ENCODE measurements at regions not wholly inside any gene's neighbourhood (a gene's known extent, or its start where the extent isn't known, plus 50 kb on each side); places are given as distances from the start of the nearest gene placed in this dataset.

DNA sequence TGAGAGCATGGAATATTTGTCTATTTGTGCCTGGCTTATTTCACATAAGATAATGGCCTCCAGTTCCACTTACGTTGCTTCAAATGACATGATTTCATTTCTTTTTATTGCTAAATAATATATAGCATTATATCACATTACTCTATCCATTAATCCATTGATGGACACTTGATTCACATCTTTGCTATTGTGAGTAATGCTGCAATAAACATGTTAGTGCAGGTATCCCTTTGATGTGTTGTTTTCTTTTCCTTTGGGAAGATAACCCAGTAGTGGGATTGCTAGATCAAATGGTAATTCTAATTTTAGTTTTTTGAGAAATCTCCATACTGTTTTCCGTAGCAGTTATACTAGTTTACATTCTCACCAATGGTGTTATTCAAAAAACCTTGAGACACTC, 1343.3 kb upstream of the TMEFF2 start:
- Histone ChIP-seq H3K27ac (ENCODE audit: low read depth, low read length, poor library complexity, severe bottlenecking) (no peak overlapping the region), H3K36me3 (ENCODE audit: insufficient read depth, low read length, poor library complexity, severe bottlenecking) (no peaks in the 10 kb centered on the region), H3K9me3 (ENCODE audit: low read depth, low read length, poor library complexity, severe bottlenecking) (no peaks in the 10 kb centered on the region), H3K4me1 (ENCODE audit: insufficient read depth, low read length, poor library complexity, severe bottlenecking) (no peaks in the 10 kb centered on the region), H3K27me3 (replicated peaks; ENCODE audit: insufficient read depth, low read depth, low read length, poor library complexity) (no peaks in the 10 kb centered on the region), H3K4me3 (ENCODE audit: low read depth, low read length, poor library complexity, severe bottlenecking) (no peak overlapping the region)
- no peak for DNase-seq (ENCODE audit: low spot score)
- CTCF ChIA-PET = no interaction called here
- POLR2A ChIA-PET (ENCODE audit: low non-redundant PET) = no interaction called here
- intact Hi-C loops (cut with micrococcal nuclease; ENCODE audit: unreplicated experiment) = no loop called here
- no peak for TF ChIP-seq EZH2 (IDR thresholded peaks at IDR 0.05; ENCODE audit: borderline replicate concordance, low read depth, low read length, poor library complexity, severe bottlenecking)
- TF ChIP-seq, protein P1, sequence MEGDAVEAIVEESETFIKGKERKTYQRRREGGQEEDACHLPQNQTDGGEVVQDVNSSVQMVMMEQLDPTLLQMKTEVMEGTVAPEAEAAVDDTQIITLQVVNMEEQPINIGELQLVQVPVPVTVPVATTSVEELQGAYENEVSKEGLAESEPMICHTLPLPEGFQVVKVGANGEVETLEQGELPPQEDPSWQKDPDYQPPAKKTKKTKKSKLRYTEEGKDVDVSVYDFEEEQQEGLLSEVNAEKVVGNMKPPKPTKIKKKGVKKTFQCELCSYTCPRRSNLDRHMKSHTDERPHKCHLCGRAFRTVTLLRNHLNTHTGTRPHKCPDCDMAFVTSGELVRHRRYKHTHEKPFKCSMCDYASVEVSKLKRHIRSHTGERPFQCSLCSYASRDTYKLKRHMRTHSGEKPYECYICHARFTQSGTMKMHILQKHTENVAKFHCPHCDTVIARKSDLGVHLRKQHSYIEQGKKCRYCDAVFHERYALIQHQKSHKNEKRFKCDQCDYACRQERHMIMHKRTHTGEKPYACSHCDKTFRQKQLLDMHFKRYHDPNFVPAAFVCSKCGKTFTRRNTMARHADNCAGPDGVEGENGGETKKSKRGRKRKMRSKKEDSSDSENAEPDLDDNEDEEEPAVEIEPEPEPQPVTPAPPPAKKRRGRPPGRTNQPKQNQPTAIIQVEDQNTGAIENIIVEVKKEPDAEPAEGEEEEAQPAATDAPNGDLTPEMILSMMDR (conservative IDR thresholded peaks at IDR 0.05; ENCODE audit: low read depth, low read length) = no peak
- no TSS peak for BruUV-seq (replicated peaks)

DNA sequence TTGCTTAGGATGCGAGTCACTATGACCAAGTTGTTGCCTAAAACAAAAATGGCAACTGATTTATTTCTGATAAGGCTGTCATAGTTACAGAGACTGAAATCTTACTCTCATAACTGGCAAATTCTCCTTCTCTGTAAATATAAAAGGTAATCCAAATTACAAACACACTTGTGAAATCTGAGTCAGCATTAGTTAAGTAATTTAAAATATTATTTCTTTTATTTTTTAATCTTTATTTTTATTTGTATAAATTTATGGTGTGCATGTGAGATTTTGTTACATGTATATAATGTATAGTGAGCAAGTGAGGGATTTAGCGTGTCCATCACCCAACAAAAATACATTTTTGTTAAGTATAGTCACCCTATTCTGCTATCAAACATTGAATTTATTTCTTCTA, 1342.8 kb upstream of the TMEFF2 start:
- BruUV-seq (replicated peaks) = no TSS peak
- Histone ChIP-seq H3K36me3 (ENCODE audit: insufficient read depth, low read length, poor library complexity, severe bottlenecking) (no peaks in the 10 kb centered on the region), H3K4me3 (ENCODE audit: low read depth, low read length, poor library complexity, severe bottlenecking) (no peak overlapping the region), H3K27me3 (replicated peaks; ENCODE audit: insufficient read depth, low read depth, low read length, poor library complexity) (no peaks in the 10 kb centered on the region), H3K9me3 (ENCODE audit: low read depth, low read length, poor library complexity, severe bottlenecking) (no peaks in the 10 kb centered on the region), H3K4me1 (ENCODE audit: insufficient read depth, low read length, poor library complexity, severe bottlenecking) (no peaks in the 10 kb centered on the region), H3K27ac (ENCODE audit: low read depth, low read length, poor library complexity, severe bottlenecking) (no peak overlapping the region)
- CTCF ChIA-PET = no interaction called here
- DNase-seq (ENCODE audit: low spot score) = no peak
- POLR2A ChIA-PET (ENCODE audit: low non-redundant PET) = no interaction called here
- intact Hi-C loops (cut with micrococcal nuclease; ENCODE audit: unreplicated experiment) = no loop called here
- TF ChIP-seq EZH2 (IDR thresholded peaks at IDR 0.05; ENCODE audit: borderline replicate concordance, low read depth, low read length, poor library complexity, severe bottlenecking) = no peak
- TF ChIP-seq, protein P1 (conservative IDR thresholded peaks at IDR 0.05; ENCODE audit: low read depth, low read length) = no peak

DNA sequence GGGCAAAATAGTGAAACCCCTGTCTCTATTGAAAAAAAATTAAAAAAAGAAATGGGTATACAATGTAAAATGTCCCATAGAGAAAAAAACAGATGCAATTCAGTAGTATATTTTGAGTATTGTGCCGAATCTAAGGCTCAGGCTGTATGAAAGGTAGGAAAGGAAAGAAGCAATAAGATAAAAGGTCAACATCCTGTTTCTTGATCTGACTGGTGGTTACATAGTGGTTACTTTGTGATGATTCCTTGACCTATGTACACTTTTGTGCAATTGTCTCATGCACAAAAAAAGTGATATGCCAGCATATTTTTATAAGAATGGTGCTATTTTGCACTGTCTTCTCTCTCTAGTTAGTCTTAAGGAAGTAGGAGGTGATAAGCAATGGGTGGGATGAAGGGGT, 1333.7 kb upstream of the TMEFF2 start:
- no peak for TF ChIP-seq EZH2 (IDR thresholded peaks at IDR 0.05; ENCODE audit: borderline replicate concordance, low read depth, low read length, poor library complexity, severe bottlenecking)
- TF ChIP-seq, protein P1 (conservative IDR thresholded peaks at IDR 0.05; ENCODE audit: low read depth, low read length) = no peak
- intact Hi-C loops (cut with micrococcal nuclease; ENCODE audit: unreplicated experiment) = no loop called here
- H3K27me3 ChIP-seq (replicated peaks; ENCODE audit: insufficient read depth, low read depth, low read length, poor library complexity) = no peaks in the 10 kb centered on the region
- BruUV-seq (replicated peaks) = no TSS peak
- H3K9me3 ChIP-seq (ENCODE audit: low read depth, low read length, poor library complexity, severe bottlenecking) = no peaks in the 10 kb centered on the region
- H3K4me1 ChIP-seq (ENCODE audit: insufficient read depth, low read length, poor library complexity, severe bottlenecking) = no peaks in the 10 kb centered on the region
- no peaks in the 10 kb centered on the region for H3K36me3 ChIP-seq (ENCODE audit: insufficient read depth, low read length, poor library complexity, severe bottlenecking)
- no peak overlapping the region for H3K4me3 ChIP-seq (ENCODE audit: low read depth, low read length, poor library complexity, severe bottlenecking)
- no peak for DNase-seq (ENCODE audit: low spot score)
- no peak overlapping the region for H3K27ac ChIP-seq (ENCODE audit: low read depth, low read length, poor library complexity, severe bottlenecking)
- POLR2A ChIA-PET (ENCODE audit: low non-redundant PET) = no interaction called here
- CTCF ChIA-PET = no interaction called here
